Kidney capillary endothelial cell (primary cell): ENCODE measurements at regions not wholly inside any gene's neighbourhood (a gene's known extent, or its start where the extent isn't known, plus 50 kb on each side); places are given as distances from the start of the nearest gene placed in this dataset.

ENCODE experiments used
- DNase-seq: peaks from one replicate; pipeline ENCODE4 v3.0.0-alpha.2; 2018; ENCODE audit warnings: low spot score

DNA sequence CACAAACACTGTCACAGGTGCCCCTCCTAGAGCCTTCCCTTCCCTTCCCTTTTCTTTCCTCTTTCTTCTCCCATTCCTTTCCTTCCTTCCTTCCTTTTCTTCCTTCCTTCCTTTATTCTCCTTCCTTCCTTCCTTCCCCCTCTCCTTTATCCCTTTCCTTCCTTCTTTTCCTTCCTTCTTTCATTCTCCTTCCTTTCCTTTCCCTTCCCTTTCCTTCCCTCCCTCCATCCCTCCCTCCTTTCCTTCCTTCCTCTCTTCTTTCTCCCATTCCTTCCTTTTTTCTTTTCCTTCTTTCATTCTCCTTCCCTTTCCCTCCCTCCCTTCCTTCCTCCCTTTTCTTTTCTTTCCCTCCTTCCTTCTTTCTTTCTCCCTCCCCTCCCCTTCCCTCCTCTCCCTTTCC, 170.0 kb downstream of the ENGASE start:
- no peak for DNase-seq

DNA sequence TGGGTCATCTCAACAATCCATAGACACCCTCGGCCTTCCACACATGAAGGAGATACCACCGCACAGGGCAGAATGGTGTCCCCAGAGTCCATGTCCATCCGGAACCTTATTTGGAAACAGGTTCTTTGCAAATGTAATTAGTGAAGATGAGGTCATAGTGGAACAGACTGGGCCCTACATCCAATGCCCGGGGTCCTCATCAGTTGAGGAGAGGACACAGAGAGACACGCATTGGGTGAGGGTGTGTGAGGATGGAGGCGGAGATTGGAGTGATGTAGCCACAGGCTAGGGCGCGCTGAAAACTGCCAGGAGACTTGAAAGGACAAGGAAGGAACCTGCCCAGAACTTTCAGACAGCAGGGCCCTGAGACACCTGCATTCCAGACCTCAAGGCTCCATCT, 169.4 kb downstream of the ENGASE start:
- DNase-seq: no peak

GRCh38 chr17:79243603-79243990, 169.0 kb downstream of the ENGASE start:
- DNase-seq: no peak

- no peak for DNase-seq
These were observed 168.4 kb downstream of the ENGASE start for GRCh38 chr17:79242873-79243602.

DNA sequence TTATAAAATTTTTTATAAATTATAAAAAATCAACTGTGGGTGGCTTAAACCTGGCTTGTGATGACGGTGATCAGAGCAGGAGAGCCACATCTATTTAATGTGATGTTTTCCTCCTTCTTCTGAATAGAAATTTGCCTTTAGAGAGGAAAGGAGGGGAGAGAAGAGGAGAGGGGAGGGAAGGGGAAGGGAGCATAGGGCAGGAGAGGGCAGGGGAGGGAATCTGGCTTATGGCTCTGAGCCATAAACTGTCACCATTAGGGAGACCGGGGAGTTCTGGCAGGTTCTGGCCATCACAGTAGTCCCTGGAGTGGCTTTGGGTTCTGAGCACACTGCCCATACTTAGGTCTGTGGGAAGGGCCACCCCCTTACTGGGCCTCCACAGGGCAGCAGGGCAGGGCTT, 167.8 kb downstream of the ENGASE start:
- no peak for DNase-seq

- DNase-seq: no peak
These were observed 167.0 kb downstream of the ENGASE start for GRCh38 chr17:79241616-79242015.

GRCh38 chr17:79239205-79239604, 164.6 kb downstream of the ENGASE start:
- no peak for DNase-seq

- no peak for DNase-seq
These were observed 162.9 kb downstream of the ENGASE start for GRCh38 chr17:79237448-79238053.

DNA sequence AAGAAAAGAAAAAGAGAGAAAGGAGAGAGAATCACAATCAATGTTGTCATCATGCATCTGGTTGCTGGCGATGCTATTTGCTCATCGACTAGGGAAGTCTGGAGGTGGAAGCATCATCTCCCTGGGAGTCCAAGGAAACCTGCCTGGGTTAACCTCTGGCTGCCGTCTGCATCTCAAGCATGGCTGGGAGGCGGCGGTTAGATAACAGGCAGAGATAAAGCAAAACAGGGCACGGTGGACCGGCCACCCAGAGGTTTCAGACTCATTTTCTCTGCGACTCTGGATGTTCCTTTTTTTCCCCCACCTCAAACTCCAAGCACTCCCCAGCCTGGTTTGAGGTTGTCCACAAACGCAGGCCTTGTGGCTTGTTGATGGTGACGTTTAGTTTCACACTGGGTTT, 161.2 kb downstream of the ENGASE start:
- DNase-seq: no peak

DNA sequence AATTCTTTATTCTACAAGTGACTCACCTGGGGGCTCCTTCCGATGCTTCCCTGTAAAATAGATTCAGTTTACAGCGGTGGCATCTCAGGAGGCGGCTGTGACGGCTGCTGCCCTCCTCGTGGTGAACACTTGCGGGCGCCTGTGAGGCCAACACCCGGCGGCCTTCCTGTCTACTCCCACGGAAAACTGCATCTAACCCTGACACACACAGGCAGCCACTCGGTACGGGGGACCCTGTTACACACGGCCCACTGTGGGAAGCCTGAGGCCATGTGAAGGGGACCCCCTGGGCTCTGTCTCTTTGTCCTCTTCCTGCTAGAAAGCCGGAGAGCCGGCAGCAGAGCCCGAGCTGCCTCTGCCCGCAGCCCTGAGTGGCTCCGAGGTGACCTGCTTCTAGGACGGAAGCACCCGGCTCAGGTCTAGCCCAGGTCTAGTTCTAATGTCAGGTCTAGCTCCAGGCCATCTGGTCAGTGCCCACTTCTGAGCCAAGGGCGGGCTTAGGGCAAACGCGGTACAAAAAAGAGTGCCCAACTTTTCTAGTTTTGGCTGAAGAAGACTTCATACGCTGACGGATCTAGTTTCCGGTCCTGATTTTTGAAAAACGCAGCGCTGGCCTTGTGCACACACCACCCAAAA, 159.4 kb downstream of the ENGASE start:
- no peak for DNase-seq

DNA sequence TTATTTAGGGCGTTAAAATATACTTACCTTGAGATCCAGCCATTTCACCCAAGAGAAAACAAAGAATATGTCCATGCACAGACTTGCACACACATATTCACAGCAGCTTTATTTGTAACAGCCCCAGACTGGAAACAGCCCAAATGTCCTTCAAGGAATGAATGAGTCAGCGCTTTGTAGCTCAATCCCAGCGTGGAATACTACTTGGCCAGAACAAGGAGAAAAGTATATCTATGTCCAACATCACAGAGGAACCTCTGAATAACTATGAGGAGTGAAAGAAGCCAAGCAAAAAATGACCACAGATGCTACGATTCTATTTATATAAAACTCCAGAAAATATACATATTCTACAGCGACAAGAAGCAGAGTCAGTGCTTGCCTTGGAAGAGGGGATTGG, 158.3 kb downstream of the ENGASE start:
- no peak for DNase-seq

DNA sequence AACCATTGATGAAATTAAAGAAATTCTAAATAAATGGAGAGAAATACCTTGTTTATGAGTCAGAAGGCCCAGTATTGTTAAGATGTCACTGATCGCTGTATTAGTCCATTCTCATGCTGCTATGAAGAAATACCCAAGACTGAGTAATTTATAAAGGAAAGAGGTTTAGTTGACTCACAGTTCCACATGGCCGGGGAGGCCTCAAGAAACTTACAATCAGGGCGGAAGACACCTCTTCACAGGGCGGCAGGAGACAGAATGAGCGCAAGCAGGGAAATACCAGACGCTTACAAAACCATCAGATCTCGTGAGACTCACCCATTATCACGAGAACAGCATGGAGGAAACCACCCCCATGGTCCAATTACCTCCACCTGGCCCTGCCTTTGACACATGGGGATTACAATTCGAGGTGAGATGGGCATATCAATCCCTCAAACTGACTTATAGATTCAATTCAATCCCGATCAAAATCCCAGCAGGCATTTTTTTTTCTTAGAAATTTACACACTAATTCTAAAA, 157.2 kb downstream of the ENGASE start:
- DNase-seq: peak; percentile 33

GRCh38 chr17:79230576-79230975, 156.0 kb downstream of the ENGASE start:
- DNase-seq: no peak

DNA sequence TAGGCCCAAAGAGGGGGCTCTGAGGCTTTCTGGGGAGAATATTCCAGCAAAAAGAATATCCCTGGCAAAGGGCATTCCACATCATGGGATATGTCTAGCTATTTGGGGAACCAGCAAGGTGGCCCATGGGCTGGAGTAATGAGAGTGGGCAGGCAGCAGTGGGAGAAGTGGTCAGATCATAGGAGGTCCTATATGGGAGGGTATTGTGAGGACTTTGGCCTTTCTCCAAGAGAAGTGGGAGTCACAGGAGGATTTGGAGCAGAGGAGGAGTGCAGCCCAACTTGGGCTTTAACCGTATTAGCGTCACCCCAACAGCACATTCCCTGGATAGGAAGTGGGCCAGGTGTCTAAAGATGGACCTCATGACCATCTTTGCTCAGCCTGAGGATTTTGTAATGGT, 151.4 kb downstream of the ENGASE start:
- DNase-seq: no peak

DNA sequence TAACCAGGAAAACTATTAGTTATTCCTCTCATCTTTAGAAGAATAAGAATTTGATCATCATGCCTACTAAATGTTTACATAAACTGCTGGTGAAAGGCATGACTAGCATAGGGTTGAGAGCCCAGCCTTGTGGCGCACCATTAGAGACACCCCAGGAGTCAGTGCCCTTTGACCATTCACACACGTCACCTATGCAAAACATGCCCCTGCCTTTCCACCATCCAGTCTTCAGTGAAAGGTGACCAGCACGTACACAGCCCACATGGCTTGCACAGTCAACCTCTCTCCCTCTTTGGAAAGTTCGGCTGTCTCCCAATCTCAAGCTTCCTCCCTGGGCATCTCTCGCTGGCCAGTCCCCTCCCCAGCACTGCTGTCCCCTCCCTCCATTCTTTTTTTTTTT, 150.3 kb downstream of the ENGASE start:
- DNase-seq: no peak

DNA sequence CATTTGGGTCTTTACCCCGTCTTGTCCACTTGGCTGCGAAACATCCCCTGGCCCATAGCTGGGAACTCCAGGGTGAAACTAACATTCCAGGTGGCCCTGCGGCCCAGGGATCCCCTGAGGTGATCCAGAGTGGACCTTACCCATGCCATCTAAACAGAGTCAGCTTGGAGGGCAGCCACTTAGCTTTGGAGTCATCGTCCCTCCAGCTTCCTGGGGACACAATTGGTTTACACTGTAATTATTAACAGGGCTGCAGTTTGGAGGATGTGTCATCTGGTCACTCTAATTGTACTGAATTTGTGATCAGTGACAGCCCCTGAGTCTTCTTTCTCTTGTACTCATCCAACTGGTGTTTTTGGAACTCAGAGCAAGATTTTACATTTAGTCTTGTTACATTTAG, 149.9 kb downstream of the ENGASE start:
- no peak for DNase-seq

- no peak for DNase-seq
These were observed 149.3 kb downstream of the ENGASE start for GRCh38 chr17:79223953-79224352.

GRCh38 chr17:79223471-79223870, 148.8 kb downstream of the ENGASE start:
- no peak for DNase-seq

- no peak for DNase-seq
These were observed 147.0 kb downstream of the ENGASE start for GRCh38 chr17:79221597-79221996.

DNA sequence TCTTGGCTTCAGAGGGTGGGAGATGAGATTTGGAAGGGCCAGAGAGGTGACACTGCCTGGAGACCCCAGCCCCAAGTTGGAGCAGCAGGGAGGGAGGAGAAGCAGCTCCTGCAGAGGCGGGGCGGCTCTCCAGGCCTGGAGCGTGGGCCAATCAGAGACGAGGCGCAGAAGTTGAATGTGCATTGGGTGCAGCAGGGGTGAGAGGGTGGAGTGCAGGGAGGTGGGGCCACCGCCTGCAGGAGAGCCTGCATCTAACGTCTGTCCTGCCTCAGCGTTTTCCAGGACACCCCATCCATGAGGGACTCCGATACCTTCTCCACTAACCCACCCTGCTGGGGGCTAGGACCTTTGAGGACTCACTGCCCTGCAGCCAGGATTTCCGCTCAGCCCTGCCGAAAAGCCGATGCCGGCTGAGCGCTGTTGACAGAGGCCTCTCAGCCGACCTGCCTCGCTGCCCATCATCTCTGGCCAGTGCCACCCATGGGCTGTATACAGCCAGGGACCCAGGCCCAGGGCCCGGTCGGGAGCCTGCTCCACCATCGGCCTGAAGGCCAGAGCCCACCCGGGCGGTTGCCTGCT, 146.2 kb downstream of the ENGASE start:
- DNase-seq: no peak

GRCh38 chr17:79220201-79220712, 145.6 kb downstream of the ENGASE start:
- DNase-seq: no peak

GRCh38 chr17:79219208-79219935, 144.7 kb downstream of the ENGASE start:
- DNase-seq: no peak
